HG02759 (cell line): ENCODE measurements at regions not wholly inside any gene's neighbourhood (a gene's known extent, or its start where the extent isn't known, plus 50 kb on each side); places are given as distances from the start of the nearest gene placed in this dataset.

ENCODE experiments used
- ATAC-seq: cut with Tn5 transposase; IDR thresholded peaks from one replicate; pipeline ENCODE4 v1.9.1; 2021; ENCODE audit warnings: mild to moderate bottlenecking, moderate library complexity; ENCODE audit not compliant: unreplicated experiment

GRCh38 chr9:88657893-88658292 lies 122.9 kb downstream of the NXNL2 start:
- no peak for ATAC-seq

- no peak for ATAC-seq
Measured at GRCh38 chr9:88658311-88658822, 123.4 kb downstream of the NXNL2 start.

DNA sequence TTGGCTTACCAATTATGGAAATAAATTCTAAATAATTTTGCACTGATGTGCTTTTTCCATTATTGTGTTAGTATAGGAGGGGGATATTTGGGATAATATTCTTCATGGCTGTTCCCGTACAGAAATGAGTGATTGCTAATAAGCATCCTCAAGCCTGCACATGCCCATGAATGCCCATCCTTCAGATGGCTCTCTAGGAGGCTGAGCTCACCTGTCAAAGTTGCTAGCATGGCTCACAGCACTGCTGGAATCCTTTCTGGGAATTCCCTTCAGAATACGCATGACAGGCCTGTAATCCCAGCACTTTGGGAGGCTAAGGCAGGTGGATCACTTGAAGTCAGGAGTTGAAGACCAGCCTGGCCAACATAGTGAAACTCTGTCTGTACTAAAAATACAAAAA lies 124.1 kb downstream of the NXNL2 start:
- ATAC-seq: no peak

GRCh38 chr9:88660611-88661010 lies 125.6 kb downstream of the NXNL2 start:
- ATAC-seq: no peak

GRCh38 chr9:88661759-88662158 lies 126.8 kb downstream of the NXNL2 start:
- no peak for ATAC-seq

DNA sequence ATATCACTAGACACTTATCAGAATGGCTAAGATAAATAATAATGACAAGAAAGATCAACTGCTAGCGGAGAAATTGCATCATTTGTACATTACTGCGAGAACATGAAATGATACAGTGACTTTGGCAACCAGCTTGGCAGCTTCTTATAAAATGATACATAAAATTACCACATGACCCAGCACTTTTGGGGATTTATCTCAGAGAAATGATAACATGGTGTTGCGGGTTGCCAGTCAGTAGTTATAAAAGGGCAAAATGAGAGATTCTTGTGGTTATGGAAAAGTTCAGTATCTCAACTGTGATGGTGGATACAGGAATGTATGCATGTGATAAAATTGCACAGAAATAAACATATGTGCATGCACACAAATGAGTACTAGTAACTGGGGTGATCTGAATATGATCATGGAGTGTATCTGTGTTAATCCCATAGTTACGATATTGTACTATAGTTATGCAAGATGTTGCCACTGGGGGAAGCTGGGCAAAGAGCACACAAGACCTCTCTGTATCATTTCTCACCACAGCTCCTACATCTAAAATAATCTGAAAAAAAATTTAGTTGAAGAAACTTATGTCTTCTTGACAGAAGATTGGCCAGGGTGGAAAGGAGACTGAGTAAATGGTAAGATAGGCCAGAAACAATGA lies 128.9 kb downstream of the NXNL2 start:
- no peak for ATAC-seq

DNA sequence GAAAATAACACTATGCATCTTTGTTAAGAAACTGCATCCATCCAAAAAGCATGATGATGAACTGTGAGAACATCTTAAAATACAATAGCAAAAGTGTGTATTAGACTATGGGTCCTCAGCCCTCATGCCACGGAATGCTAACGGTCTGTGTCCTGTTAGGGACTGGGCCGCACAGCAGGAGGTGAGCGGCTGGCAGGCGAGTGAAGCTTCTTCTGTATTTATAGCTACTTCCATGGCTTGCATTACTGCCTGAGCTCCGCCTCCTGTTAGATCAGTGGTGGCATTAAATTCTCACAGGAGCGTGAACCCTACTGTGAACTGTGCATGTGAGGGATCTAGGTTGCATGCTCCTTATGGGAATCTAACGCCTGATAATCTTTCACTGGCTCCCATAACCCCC lies 129.8 kb downstream of the NXNL2 start:
- no peak for ATAC-seq

DNA sequence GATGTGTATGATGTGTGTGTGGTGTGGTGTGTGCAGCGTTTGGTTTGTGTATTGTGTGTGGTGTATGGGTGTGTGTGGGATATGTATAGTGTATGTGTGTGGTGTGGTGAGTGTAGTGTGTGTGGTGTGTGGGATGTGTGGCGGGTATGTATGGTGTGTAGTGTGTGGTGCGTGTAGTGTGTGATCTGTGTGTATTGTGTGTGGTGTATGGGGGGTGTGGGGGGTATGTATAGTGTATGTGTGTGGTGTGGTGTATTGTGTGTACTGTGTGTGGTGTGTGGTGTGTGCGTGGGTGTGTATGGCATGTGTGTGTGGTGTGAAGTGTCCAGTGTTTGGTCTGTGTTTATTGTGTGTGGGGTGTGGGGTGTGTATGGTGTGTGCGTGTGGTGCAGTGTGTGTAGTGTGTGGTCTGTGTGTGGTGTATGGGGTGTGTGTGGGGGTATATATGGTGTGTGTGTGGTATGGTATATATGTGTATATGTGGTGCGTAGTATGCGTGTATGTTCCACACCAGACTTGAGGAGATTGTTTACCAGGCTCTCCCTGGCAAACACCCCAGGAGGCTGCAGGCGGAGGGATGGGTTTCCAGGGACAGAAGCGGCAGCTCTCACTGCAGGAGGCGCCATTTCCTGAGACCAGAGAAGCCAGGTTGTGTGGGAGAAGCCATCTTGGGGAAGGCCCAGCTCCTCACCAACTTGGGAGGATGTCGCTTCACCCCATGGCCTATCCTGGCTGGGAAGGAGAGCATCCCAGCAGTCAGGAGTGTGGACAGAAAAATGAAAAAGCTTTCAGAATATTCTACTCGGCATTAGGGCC lies 138.1 kb downstream of the NXNL2 start:
- ATAC-seq: no peak

DNA sequence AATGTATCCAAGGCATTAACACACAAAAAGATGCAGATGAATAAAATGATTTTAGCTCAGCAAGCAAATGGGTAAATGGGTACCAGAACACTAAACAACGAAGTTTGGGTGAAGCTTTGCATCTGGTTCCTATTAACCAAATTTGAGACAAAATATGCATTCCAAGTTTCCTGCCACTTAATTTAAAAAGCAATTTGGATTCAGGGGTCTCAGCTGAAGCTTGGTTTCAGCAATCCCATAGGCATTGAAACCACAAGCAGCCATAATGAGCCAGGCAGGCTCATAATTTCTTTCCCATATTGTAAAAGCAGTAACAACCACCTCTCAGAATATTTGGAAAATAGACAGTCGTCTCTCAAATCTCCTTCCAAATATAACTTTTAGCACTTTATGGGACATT lies 138.9 kb downstream of the NXNL2 start:
- ATAC-seq: no peak

DNA sequence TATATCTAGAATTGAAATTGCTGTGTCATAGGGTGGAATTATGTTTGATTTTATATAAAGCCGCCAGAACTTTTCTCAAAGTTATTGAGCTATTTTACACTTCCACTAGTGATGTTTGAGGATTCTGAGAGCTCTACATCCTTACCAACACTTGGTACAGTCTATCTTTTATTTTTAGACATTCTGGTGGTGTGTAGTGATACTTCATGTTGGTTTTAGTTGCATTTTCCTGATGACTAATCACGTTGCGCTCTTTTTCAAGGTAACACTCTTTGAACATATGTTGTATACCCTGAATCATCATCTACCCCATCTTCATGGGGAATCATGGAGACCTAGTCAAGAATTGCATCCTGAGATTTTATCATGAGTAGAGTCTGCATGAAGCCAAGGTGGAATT lies 141.7 kb downstream of the NXNL2 start:
- no peak for ATAC-seq

DNA sequence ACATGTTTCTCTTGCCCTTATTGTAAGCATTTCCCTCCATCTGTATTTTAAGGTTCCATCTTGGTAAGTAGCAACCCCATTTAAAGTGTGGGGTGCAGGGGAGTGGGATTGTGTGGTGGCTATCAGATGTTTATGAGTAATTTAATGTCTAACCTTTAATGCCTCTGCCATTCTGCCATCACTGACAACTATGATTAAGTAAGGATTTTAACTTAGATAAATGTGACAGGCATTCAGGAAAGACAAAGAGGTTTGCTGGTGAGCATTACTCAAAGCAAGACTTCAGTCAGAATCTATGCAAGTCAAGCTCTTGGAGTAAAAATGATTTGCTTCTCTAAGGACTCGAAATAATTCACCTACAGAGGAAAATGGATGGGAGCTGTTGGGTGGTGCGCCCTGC lies 143.0 kb downstream of the NXNL2 start:
- ATAC-seq: no peak

DNA sequence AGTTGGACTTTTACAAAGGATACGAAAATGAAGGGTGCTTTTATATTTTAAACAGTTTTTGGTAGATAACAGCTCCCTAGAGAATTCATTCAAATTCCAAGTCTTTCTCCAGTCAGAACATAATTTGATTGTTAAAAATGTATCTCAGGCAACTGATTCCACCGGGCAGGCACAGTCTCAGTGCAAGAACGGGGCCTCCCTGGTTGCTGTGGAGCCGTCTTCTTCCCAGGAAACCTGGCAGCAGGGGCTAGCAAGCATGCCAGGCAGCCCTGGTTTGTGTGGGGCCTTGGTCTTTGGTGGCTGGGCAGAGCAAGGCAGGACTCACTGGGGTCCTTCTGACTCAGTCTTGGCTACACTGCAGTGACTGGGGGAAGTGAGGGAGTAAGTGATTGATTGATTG lies 143.5 kb downstream of the NXNL2 start:
- no peak for ATAC-seq

GRCh38 chr9:88680041-88680440 lies 145.1 kb downstream of the NXNL2 start:
- ATAC-seq: no peak

DNA sequence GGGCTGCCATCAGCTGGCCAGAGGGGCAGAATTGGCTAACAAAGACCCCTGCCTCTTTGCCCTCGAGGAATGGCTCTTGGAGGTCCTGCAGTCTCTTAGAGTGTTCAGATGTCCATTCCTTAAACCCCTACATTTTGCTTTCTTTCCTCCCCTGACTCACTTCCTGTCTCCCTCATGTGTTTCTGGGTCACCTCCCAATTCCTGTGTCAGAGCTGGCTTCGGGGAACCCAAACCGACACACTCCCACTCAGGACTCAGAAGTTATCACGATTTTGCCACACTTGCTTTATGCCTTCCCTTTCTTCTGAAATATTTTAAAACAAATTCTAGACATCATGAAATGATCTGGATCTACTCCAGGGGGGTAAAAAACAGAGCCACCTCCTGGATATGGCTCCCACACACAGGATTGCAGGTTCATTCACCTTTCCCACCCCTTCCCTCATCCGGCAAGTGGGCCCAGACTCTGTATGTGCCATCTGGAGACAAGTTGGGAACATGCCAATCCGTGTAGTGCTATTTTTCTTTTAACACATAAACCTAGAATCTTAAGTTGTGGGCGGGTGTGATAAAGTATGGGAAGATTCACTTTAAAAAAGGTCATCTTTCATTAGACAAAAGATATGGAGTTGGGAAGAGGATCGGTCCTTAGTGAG lies 145.7 kb downstream of the NXNL2 start:
- no peak for ATAC-seq

DNA sequence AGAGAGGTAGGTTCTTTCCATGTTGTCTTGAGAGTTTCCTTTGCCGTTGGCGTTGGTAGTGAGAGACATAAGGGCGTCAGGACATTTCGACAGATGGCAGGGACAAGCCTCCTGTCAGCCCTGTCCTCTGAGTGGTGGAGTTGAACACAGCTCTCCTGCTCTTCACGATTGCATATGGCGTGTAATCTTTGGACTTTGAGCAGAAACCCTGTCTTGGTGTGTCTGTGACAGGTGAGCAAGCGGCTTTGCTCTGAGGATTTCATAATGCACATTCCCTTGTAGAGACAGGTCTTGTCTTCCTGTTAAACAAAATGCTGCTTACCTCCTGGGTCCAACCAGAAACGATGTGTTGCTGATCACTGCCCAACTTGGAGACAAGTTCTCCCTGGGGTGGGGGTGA lies 146.5 kb downstream of the NXNL2 start:
- ATAC-seq: no peak

DNA sequence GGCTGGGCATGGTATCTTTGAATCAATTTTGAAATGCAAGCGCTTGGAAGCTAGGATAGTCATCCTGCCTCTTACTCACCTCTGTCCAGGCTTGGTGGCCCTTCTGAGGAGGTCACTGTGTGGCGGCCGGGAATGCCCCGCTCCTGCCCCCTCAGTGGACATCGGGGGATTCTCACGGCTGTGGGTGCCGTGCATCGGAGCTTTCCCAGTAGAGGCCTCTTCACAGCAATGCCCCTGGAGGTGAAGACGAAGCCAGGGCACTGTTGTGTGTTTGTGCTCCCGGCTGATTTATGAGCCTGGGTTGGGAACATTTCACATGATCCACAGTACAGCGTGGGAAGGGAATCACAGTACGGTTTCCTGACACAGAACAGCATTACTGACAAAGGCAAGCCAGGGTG lies 147.5 kb downstream of the NXNL2 start:
- no peak for ATAC-seq

DNA sequence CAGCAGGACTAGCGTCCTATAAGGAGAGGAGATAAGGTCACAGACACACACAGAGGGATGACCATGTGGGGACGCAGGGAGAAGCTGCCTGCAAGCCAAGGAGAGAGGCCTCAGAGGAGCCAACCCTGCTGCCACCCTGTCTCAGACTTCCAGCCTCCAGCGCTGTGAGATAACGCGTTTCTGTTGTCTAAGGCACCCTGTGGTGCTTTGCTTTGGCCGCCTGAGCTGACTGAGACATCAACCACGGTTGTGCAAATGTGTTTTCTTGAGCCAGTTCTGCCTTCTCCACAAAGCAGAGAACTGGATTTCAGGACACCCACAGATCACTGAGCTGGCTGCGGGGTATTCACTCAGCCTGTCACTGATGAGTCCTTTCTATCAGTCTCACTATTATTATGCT lies 149.1 kb downstream of the NXNL2 start:
- no peak for ATAC-seq

- no peak for ATAC-seq
Measured at GRCh38 chr9:88684845-88685244, 149.9 kb downstream of the NXNL2 start.

DNA sequence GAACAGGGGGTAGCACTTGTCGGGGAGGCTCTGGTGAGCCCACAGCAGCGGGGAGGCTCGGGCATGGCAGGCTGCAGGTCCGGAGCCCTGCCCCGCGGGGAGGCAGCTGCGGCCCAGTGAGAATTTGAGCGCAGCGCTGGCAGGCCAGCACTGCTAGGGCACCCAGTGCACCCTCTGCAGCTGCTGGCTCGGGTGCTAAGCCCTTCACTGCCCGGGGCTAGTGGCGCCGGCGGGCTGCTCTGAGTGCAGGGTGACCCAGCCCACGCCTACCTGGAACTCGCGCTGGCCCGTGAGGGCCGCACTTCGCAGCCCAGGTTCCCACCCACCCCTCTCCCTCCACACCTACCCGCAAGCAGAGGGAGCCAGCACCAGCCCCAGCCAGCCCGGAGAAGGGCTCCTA lies 151.0 kb downstream of the NXNL2 start:
- ATAC-seq: no peak

GRCh38 chr9:88689509-88690298 lies 154.7 kb downstream of the NXNL2 start:
- ATAC-seq: no peak

GRCh38 chr9:88690628-88691027 lies 155.7 kb downstream of the NXNL2 start:
- no peak for ATAC-seq
